HG02840 (cell line): ENCODE measurements at regions not wholly inside any gene's neighbourhood (a gene's known extent, or its start where the extent isn't known, plus 50 kb on each side); places are given as distances from the start of the nearest gene placed in this dataset.
A peak's percentile ranks its signal among the peaks of the same experiment; 100 is the strongest.

Source experiments
- ATAC-seq: cut with Tn5 transposase; IDR thresholded peaks from one replicate; pipeline ENCODE4 v1.9.1; 2021; ENCODE audit warnings: mild to moderate bottlenecking, moderate library complexity, moderate number of reproducible peaks; ENCODE audit not compliant: unreplicated experiment, low FRiP score

DNA sequence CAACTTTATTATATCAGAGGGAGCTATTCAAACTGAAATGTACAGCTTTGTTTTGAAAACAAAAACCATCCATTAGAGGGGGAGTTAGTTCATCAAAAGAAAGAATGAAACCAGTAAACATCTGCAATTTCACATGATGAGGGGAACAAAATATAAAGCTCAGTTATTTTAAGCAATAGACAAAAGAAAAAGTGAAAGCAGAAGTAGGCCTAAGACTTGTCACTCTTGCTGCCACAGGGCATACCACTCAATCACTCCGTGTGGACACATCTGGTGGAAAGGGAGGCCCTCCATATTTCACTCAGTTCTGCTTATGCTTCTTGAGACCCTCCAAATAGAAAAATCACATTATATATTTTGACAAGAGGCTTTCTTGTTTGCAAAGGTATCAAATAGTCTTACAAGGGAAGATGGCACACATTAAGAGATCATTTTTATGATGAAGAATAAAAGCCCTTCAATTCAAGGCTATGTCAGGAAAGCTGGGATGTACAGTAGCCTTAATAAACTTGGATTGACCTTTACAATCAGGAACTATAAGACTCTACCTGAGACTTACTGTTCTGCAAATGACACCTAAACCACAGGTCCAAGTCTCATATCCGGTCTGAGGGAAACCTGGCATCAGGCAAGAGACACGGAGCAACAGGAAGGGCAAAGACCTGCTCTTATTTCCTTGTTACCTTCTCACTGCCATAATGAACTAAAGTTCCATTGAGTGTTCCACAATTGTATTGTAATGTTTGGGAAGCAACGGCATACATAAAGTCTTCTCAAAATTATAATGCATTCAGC is 222.5 kb upstream of the GRIP1 start:
- peak; percentile 80 for ATAC-seq

DNA sequence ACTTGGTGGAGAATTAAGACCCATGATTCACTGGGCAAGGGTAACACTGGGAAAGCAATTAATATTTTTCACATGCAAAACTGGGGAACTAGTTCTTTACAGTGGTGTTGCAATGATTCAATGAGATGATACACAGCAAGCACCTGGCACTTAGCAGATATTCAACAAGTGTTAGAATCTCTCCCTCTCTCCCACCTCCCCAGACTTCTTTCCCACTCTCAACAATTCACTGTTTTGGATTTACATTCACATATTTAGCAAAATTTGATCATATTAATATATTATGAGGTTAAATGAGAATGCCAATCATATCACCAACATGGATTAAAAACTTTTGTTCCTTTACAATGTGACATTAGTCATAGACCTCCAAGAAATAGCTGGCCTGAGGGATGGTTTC is 223.1 kb upstream of the GRIP1 start:
- no peak for ATAC-seq

DNA sequence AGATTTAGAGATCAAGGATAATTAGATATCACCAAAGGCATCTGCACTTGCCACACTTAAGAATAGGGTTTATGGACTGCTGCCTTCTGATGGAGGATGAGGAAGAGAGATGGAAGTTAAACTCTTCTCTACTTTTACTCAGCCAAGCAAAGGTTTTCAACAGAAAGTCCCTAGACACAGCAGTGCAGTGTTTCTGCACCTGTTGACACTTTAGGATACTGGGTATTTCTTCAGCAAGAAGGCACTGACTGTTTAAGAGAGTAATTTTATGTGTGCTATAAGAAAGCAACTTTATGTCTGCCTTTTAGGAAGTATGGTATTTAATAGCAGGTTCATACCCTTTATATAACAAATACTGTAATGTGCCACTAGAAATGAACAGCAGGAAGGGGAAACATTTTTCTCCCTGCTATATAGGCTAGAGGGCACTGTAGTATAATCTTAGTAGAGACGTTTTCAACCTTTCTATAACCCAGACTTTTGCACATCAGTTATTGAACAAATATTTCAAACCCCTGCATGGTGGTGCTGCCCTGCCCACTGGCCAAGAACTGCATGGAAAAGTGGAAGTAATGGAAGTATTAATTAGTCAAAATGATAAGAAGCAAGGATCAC is 225.0 kb upstream of the GRIP1 start:
- no peak for ATAC-seq

DNA sequence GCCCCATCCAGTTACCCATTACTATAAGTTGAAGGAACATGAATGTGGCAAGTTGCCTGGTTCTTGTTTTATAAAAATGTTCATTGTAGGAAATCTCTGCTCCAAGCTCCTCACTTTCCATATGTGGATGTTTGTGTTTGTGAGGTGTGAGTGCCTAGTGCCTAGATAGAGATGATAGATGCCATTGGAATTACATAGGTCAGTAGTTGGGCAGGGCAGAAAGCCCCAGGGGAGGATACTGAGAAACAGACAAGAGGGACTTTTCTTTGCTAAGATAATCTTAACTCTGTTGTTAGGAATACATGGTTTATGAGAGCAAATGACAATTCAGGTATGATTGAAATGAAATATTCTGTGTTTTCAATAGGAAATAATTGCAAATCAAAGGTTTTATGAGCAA is 226.3 kb upstream of the GRIP1 start:
- ATAC-seq, result no peak

DNA sequence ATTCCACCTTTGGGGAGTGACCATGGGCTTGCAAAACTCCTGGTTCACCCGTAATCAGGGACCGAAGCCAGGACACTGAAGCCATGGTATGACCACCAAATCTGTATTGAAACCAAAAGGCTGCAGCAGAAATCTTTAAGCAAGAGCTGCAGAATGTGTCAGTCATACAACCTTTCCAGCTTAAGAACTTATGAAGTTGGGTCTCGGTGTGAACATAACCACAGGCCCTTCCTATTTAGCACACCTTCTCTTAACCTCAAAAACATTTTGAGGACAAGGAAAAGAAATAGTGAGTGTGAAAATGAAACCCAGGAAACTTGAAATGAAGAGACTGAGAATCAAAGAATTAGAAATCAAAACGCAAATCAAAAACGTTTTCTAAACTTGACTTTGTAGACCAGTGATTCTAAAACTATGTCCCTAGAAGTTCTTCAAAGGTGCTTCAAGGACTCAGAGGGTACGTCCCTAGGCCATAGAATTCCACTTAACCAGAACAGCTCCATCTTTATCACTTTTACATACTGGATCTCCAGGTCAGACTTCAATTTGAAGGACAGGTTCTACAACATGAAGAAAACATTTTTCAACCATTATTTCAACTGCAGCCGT is 231.6 kb upstream of the GRIP1 start:
- ATAC-seq, result no peak

DNA sequence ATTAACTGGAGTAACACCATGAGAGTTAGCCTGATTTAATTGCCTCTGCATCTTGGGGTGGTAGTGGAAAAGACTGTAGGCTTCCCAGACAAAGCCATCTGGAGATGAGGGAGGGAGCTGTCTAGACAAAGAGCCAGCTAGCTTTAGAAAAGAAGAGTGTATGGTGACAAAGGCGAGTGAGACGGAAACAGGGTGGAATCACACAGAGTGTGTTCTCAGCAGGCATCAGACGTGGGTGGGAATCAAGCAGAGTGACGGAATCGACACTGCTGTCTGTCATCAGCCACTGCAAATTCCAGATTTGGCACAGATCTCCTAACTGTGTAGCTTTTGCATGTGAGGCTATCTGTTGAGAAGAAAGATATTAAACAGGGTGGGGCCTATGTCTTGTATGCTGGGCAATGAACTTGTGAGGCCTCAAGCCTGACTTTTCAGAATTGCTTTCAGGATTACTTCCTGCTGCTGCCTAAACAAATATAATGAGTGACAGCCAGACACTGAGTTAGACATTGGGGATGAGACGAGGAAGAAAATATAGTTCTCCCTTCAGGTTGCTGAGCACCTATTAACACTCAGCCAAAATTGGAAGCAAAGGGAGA is 236.5 kb upstream of the GRIP1 start:
- no peak for ATAC-seq

DNA sequence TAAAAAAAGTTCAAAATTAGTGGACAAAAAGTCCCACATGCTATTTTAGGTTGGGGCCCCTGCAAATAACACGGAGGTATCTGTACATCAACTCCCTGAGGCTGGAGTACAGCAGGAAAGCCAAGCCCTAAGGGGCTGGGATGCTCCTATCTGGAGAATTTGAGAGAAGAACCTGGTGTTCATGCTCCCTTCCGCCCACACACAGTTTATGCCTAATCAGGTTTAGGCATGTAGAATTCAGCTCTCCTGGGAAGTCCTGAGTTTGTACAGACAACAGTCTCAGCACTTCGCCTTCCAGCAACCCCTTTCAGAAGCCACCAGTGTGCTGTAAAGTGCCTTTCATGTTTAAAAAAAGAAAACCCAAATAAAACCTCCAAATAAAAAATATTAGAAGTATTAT is 237.3 kb upstream of the GRIP1 start:
- ATAC-seq, result no peak

DNA sequence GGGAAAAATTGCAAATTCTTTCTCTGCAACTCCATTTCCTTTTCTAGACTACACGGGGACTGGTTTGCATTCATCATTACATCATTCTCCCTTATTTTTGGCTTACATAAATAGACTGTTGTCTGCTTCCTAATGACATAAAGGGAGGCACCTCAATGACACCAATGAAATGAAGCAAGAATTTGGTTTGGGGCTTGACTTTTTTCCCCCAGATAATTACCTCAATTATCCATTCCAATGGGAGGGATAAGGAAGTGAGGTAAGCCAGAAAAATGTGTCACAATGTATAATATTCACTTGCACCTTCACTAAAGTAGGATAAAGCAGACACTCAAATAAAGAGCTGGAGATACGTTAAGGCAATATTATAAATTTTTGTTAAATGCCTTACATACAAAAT is 240.6 kb upstream of the GRIP1 start:
- no peak for ATAC-seq

DNA sequence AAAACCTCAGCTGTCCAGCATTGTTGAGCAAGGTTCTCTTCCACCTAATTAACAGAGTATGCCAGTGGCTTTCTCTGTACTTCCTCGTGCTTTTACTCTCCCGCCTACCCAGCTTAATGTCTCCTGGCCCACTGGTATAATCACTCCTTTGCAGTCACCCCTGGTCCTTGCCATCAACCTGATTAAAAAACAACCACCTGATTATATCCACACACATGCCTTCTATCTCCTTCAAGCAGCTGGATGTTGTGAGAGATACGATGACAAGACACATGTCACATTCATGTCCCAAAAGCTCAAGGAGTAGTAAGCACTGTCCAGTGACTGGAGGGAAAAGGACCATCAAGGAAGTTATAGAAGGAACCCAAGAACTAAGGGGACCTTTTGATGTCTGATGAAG is 241.3 kb upstream of the GRIP1 start:
- no peak for ATAC-seq

DNA sequence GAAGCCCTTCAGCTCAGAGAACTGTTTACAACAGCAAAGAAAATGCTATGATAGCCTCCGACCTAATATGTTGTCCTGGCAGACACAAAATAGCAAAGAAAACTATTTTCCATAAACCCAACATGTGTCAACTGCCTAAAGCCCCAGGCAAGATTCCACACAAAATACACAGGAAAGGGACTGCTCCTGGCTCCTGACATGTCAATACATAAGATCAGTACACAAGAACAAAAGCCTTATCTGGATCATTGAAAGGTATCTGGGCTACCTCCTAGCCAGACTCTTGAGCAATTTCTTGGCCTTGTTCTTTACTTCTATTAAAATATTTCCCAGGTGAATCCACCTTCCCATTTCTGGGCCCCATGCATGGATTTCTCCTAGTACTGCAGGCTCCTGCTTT is 242.3 kb upstream of the GRIP1 start:
- no peak for ATAC-seq

DNA sequence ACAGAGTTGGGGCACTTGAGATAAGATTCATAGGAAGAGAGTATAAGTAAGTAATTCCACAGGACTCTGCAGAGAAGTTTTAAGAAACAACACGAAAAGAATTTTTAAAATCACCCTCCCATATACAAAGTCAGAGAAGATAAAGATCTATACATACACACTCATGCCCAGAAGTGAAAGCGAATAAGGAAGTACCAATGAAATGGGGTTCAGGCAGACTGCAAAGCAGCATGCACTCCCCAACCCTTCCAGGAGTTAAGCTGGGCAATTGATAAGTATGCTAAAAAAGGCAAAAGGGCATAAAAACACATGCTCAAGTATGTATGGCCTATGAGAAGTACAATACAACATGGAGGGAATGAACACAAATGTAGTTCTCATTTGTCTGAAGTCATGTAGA is 246.2 kb upstream of the GRIP1 start:
- ATAC-seq, result no peak

DNA sequence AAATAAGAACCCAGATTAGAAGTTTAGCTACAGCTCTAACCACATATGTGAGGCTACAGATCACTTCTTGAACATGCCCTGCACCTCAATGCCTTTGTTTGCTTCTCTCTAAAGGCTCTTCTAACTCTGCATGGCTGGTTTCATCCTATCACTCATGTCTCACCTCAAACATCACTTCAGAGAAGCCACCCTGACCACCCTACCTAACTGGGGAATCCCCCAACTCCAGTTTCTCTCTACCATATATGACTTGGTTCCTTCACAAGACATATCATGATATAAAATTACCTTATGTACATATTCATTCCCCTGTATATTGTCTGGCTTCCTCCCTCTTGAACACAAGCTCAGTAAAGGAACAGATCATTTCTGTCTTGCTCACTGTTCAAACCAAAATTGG is 250.2 kb upstream of the GRIP1 start:
- ATAC-seq, result no peak

DNA sequence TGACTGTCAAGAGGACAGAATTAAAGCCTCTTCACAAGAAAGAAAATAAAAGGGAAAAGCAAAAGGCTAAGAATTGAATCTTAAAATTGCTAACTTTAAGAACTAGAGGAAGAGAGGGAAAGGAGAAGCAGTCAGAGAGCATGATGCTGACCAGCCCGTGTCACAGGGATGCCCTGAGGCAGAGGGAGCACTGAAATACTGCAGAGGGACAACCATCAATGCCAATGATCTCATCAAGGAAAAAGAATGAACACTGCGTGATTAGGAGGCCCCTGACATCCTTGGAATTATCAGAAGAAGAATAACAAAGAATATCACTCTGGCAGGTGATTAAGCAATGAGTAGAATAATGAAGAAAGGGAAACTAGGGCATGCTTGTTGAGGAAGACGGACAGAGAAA is 252.2 kb upstream of the GRIP1 start:
- no peak for ATAC-seq

DNA sequence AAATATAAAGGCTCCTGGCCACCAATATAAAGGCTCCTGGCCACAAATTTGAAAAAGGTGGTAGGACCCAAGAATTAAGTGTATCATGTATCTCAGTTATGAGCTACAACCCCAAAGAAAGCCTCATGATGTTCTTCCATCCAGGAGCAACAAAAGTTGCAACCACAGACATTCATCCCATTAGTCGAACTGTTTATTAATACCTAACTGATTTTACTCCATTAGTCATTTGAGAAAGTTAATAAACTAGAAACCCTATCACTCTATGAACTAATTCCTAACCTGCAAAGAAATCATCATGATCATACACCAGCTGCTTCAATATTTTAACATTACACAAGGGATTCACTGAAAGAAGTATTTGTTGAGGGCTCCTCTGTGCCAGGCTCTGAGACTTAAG is 253.2 kb upstream of the GRIP1 start:
- no peak for ATAC-seq

DNA sequence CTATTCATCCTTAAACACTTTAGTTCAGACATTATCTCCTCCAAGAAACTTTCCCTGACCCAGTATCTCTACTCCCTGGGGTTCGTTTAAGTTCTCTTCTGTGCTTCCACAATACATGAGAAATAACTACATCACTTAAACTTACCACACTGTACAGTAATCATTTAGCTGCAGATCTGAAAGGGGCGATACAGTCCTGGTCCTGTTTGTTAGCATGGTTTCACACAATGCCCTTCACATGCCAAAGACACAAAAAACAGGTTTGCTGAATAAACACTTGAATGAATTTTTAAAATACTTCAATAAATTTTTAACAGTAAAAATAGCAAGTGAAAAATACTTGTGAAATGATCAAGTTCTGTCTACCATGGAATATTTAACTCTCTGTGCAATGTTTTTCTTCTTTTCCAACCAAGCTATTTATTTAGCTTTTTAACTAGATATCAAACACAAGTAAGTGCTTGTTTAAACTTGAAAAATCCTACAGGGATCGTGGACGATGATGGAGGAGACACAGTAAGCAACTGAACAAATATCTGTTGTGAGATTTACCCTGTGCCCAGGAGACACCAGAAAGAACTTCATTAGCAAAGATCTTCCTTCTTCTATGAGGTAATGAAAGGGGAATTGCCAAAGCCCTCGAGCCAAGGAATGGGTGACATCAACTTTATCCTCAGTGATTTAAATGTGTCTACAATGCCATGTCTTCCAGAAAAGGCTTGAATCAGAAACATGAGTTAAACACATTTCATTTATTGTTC is 255.6 kb upstream of the GRIP1 start:
- no peak for ATAC-seq

DNA sequence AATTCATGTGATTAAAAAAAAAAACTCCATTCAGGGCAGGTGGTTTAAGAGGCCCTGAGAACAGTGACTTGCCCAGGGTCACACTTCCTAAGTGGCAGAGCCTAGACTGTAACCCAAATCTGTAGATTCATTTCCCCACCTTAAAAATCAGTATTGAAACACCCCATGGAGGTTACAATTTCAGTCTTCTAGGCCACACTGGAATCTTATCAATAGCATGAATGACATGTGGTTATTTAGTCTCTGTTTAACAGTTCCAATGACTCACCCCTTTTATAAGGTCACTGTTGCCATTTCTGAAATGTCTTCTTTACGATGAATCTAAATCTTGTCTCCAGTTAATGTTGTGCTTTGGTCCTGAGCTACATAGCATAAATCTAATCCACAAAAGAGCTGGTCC is 262.3 kb upstream of the GRIP1 start:
- ATAC-seq, result no peak

DNA sequence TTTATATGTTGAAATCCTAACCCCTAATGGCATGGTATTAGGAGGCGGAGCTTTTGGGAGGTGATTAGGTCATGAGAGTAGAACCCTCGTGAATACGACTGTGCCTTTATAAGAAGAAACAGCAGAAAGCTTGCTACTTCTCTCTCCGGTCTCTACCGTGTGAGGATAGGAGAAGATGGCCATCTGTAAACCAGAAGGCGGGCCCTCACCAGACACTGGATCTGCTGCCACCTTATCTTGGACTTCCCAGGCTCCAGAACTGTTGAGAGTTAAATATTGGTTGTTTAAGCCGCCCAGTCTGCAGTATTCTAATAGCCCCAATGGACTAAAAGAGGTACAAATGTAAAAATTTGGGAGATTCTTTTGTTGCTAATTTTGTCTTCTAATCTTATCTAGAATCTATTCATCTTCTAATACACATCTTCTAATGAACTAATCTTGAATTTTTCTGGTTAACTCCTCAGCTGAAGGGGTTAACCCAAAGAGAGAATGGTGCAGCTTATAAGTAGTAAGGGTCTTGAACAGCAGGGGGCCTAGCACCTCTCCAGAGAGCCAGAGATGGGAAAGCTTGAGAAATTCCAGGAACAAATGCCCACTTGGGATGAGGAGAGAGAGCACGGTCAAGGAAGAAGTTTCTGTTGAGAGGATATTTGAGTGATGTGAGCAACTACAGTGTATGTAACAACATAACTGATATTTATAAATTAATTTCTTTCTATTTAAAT is 264.0 kb upstream of the GRIP1 start:
- ATAC-seq, result no peak

DNA sequence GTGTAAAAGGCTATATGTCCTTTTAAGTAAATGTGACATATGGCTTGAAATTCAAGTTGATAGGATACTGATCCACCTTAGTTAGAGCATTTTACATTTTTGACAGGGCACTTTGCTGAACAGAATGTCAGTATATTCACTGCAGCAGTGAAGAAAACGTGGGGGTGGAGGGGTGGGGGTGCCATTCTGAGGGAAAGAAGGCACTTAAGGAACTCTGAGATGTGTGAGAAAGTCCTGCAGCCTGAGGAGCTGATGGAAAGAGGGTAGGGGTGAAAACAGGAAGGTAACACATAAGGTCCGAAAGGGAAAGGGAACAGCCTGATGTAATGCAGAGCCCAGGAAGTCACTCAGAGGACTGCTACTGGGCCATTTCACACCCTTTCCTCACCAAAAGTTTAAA is 265.5 kb upstream of the GRIP1 start:
- no peak for ATAC-seq

DNA sequence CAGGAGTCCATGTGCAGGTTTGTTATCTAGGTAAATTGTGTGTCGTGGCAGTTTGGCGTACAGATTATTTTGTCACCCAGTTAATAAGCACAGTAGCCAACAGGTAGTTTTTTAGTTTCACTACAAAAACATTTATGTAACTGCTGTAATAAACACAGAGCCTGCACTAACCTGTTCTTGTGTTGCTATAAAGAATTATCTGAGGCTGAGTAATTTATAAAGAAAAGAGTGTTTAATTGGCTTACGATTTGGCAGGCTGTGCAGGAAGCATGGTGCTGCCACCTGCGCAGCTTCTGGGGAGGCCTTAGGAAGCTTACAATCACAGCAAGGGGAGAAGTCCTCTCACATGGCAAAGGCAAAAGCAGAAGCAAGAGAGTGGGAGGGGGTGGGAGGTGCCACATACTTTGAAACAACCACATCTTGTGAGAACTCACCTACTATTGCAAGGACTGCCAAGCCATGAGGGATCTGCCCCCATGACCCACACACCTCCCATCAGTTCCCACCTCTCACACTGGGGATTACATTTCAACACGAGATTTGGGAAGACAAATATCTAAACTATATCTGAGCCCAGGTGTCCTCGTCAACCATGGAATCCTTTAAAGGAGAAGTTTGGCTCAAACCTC is 266.4 kb upstream of the GRIP1 start:
- no peak for ATAC-seq

DNA sequence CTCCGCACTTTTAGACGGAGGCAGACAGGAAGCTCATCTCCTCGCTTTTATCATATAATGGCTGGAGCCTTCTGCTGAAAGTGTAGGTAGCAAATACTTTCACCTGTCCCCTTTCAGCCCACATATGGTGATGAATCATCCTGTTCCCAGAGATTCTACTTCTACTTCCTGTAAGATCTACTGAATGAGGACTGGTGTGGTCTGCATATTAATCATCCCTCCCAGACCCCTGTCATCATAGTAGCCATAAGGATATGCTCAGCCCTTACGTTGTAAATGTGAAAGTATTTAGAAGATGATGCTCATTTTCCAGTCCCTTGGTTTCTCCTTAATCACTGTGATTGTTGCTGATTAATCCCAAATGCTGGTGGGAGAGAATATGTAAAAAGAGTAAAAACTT is 268.2 kb upstream of the GRIP1 start:
- ATAC-seq, result no peak
